HL-60/S4 treated with retinoic acid at 250 ng/mL for 4 days and 3 days (cell line): ENCODE measurements at regions not wholly inside any gene's neighbourhood (a gene's known extent, or its start where the extent isn't known, plus 50 kb on each side); places are given as distances from the start of the nearest gene placed in this dataset.

ENCODE experiments used
- in situ Hi-C: fragments of 300-500 bp; cut with MboI; formaldehyde crosslinking; loops from 2 replicates; pipeline ENCODE4 v1.7.0; 2022; ENCODE audit warnings: low sequenced_read_pairs

- in situ Hi-C loops = no loop called here
Observed at GRCh38 chr5:158380661-158381060, 521.7 kb upstream of the CLINT1 start.

- in situ Hi-C loops = no loop called here
Observed at GRCh38 chr5:158378931-158379330, 520.0 kb upstream of the CLINT1 start.

- in situ Hi-C loops = no loop called here
Observed at GRCh38 chr5:158376679-158377078, 517.7 kb upstream of the CLINT1 start.

GRCh38 chr5:158375531-158375930 is 516.6 kb upstream of the CLINT1 start:
- in situ Hi-C loops = no loop called here

- in situ Hi-C loops = no loop called here
Observed at GRCh38 chr5:158373608-158374395, 514.9 kb upstream of the CLINT1 start.

- in situ Hi-C loops = no loop called here
Observed at GRCh38 chr5:158369241-158369640, 510.3 kb upstream of the CLINT1 start.

- in situ Hi-C loops = no loop called here
Observed at GRCh38 chr5:158368686-158369085, 509.7 kb upstream of the CLINT1 start.

- in situ Hi-C loops = no loop called here
Observed at GRCh38 chr5:158364367-158364766, 505.4 kb upstream of the CLINT1 start.

- in situ Hi-C loops = no loop called here
Observed at GRCh38 chr5:158354958-158355357, 496.0 kb upstream of the CLINT1 start.

GRCh38 chr5:158351485-158352125 is 492.7 kb upstream of the CLINT1 start:
- in situ Hi-C loops = no loop called here

- in situ Hi-C loops = no loop called here
Observed at GRCh38 chr5:158349987-158350386, 491.0 kb upstream of the CLINT1 start.

GRCh38 chr5:158344376-158344775 is 485.4 kb upstream of the CLINT1 start:
- in situ Hi-C loops = no loop called here

- in situ Hi-C loops = no loop called here
Observed at GRCh38 chr5:158340608-158341007, 481.7 kb upstream of the CLINT1 start.

- in situ Hi-C loops = no loop called here
Observed at GRCh38 chr5:158326256-158326655, 467.3 kb upstream of the CLINT1 start.

- in situ Hi-C loops = no loop called here
Observed at GRCh38 chr5:158324236-158324635, 465.3 kb upstream of the CLINT1 start.

- in situ Hi-C loops = no loop called here
Observed at GRCh38 chr5:158322620-158323019, 463.7 kb upstream of the CLINT1 start.

- in situ Hi-C loops = no loop called here
Observed at GRCh38 chr5:158320934-158321333, 462.0 kb upstream of the CLINT1 start.

- in situ Hi-C loops = no loop called here
Observed at GRCh38 chr5:158320178-158320674, 461.3 kb upstream of the CLINT1 start.

GRCh38 chr5:158317507-158317906 is 458.6 kb upstream of the CLINT1 start:
- in situ Hi-C loops = no loop called here

GRCh38 chr5:158313733-158314464 is 455.0 kb upstream of the CLINT1 start:
- in situ Hi-C loops = no loop called here

- in situ Hi-C loops = no loop called here
Observed at GRCh38 chr5:158313027-158313732, 454.2 kb upstream of the CLINT1 start.
